Sciatic nerve (tissue), 2 donors: ENCODE measurements at regions not wholly inside any gene's neighbourhood (a gene's known extent, or its start where the extent isn't known, plus 50 kb on each side); places are given as distances from the start of the nearest gene placed in this dataset.
"Not testable (repeated sequence)": the region's sequence is repeated elsewhere in the genome, so short reads cannot be mapped to it uniquely, and the experiment has no call there.

ENCODE experiments used
- ATAC-seq: fragments of 200-7000 bp; cut with Tn5 transposase; one replicate; pipeline ENCODE4 v1.9.1; 2020; ENCODE audit warnings: mild to moderate bottlenecking, moderate library complexity
- DNase-seq: peaks from one replicate; pipeline ENCODE4 v3.0.0-alpha.2; 2020; ENCODE audit warnings: low spot score
- intact Hi-C: fragments of 100-400 bp; cut with DNase I; formaldehyde crosslinking; loops from one replicate; pipeline ENCODE4 v1.14.2; 2022
- donor health status: DM: no; HTN: no; CAD: no.
- donor health status: DM: no; HTN: no; CAD: no.

- DNase-seq, ATAC-seq, intact Hi-C loops: not testable (repeated sequence)
These were observed 291.5 kb downstream of the ADGRD1 start for GRCh38 chr12:131245161-131245560.

GRCh38 chr12:131245564-131246355, 292.1 kb downstream of the ADGRD1 start:
- DNase-seq (no peak), ATAC-seq (no peak)
- intact Hi-C loops = no loop called here

GRCh38 chr12:131247026-131247725, 293.5 kb downstream of the ADGRD1 start:
- intact Hi-C loops, ATAC-seq, DNase-seq: not testable (repeated sequence)

- intact Hi-C loops, ATAC-seq, DNase-seq: not testable (repeated sequence)
These were observed 294.2 kb downstream of the ADGRD1 start for GRCh38 chr12:131247875-131248274.

- DNase-seq = no peak
- intact Hi-C loops = no loop called here
- ATAC-seq = peak; percentile 91
These were observed 295.7 kb downstream of the ADGRD1 start for GRCh38 chr12:131249246-131250027.

- DNase-seq (peak; percentile 70), ATAC-seq (peak; percentile 88)
- intact Hi-C loops = no loop called here
These were observed 296.6 kb downstream of the ADGRD1 start for GRCh38 chr12:131250028-131250950.

GRCh38 chr12:131250951-131251315, 297.2 kb downstream of the ADGRD1 start:
- DNase-seq (no peak), ATAC-seq (no peak)
- intact Hi-C loops = no loop called here

GRCh38 chr12:131251336-131252101, 297.8 kb downstream of the ADGRD1 start:
- no peak for ATAC-seq
- intact Hi-C loops = no loop called here

GRCh38 chr12:131253376-131254026, 299.8 kb downstream of the ADGRD1 start:
- ATAC-seq (no peak), DNase-seq (no peak)
- intact Hi-C loops = no loop called here

More at GRCh38 chr12:131251336-131252101, 297.8 kb downstream of the ADGRD1 start:
- DNase-seq = no peak

GRCh38 chr12:131254374-131254773, 300.7 kb downstream of the ADGRD1 start:
- ATAC-seq (no peak), DNase-seq (no peak)
- intact Hi-C loops = no loop called here

GRCh38 chr12:131258398-131258797, 304.7 kb downstream of the ADGRD1 start:
- no peak for ATAC-seq
- intact Hi-C loops = no loop called here

GRCh38 chr12:131260251-131260905, 306.7 kb downstream of the ADGRD1 start:
- no peak for DNase-seq
- intact Hi-C loops = no loop called here
- ATAC-seq = no peak

More at GRCh38 chr12:131258398-131258797, 304.7 kb downstream of the ADGRD1 start:
- DNase-seq = no peak

GRCh38 chr12:131260954-131261353, 307.2 kb downstream of the ADGRD1 start:
- ATAC-seq (no peak), DNase-seq (no peak)
- intact Hi-C loops = no loop called here

- no peak for ATAC-seq
- no peak for DNase-seq
- intact Hi-C loops = no loop called here
These were observed 308.2 kb downstream of the ADGRD1 start for GRCh38 chr12:131261906-131262305.

GRCh38 chr12:131263626-131264025, 309.9 kb downstream of the ADGRD1 start:
- ATAC-seq (no peak), DNase-seq (no peak)
- intact Hi-C loops = no loop called here

- no peak for DNase-seq
- ATAC-seq = no peak
- intact Hi-C loops = no loop called here
These were observed 310.9 kb downstream of the ADGRD1 start for GRCh38 chr12:131264635-131265034.
